Neural crest cell (in vitro differentiated cells): ENCODE measurements at regions not wholly inside any gene's neighbourhood (a gene's known extent, or its start where the extent isn't known, plus 50 kb on each side); places are given as distances from the start of the nearest gene placed in this dataset.

Experiments used
- DNase-seq: peaks from one replicate; pipeline ENCODE4 v3.0.0; 2021; ENCODE audit warnings: low read depth, mixed read lengths, low spot score
- H3K27ac Mint-ChIP-seq: one replicate; pipeline ENCODE4 v1.8.0; 2021; ENCODE audit warnings: mild to moderate bottlenecking, mixed read lengths; ENCODE audit not compliant: unreplicated experiment
- H3K27me3 Mint-ChIP-seq: 2 replicates; pipeline ENCODE4 v1.8.0; 2021; ENCODE audit warnings: low read depth, mild to moderate bottlenecking, mixed read lengths
- H3K36me3 Mint-ChIP-seq: 2 replicates; pipeline ENCODE4 v1.8.0; 2021; ENCODE audit warnings: low read depth, mild to moderate bottlenecking, mixed read lengths
- H3K4me1 Mint-ChIP-seq: 2 replicates; pipeline ENCODE4 v1.8.0; 2021; ENCODE audit warnings: mixed read lengths
- H3K4me3 Mint-ChIP-seq: one replicate; pipeline ENCODE4 v1.8.0; 2021; ENCODE audit warnings: mild to moderate bottlenecking, mixed read lengths
- H3K9me3 Mint-ChIP-seq: 2 replicates; pipeline ENCODE4 v1.8.0; 2021; ENCODE audit warnings: mixed read lengths
- TF ChIP-seq, protein P1 (sequence below): fragments of 200-600 bp; sonication (generic); conservative IDR thresholded peaks from 2 replicates; pipeline ENCODE4 v1.5.0; 2021; ENCODE audit warnings: antibody characterized with exemption, mild to moderate bottlenecking

DNA sequence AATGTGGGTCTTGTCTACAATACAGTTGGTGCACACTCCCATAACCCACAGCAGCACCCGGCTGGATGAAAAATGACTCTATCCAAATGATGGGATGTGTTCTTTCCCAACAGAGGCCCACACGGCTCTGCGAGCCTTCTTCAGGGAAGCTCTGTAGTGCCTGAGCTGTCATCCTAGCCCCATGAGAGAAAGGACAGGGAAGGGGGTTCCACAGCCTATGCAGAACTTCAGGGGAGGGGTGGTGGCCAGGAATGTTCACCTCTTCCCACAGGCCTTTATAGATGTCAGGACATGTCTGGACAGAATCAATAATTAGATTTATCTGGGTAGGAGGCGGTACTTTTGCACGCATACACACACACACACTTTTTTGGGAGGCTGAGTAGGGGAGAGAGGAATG, 109.0 kb downstream of the JCAD start:
- Mint-ChIP-seq H3K4me3 (no peak overlapping the region), H3K9me3 (no peaks in the 10 kb centered on the region), H3K4me1 (no peaks in the 10 kb centered on the region), H3K27me3 (no peaks in the 10 kb centered on the region), H3K27ac (no peak overlapping the region), H3K36me3 (no peaks in the 10 kb centered on the region)
- TF ChIP-seq, protein P1, sequence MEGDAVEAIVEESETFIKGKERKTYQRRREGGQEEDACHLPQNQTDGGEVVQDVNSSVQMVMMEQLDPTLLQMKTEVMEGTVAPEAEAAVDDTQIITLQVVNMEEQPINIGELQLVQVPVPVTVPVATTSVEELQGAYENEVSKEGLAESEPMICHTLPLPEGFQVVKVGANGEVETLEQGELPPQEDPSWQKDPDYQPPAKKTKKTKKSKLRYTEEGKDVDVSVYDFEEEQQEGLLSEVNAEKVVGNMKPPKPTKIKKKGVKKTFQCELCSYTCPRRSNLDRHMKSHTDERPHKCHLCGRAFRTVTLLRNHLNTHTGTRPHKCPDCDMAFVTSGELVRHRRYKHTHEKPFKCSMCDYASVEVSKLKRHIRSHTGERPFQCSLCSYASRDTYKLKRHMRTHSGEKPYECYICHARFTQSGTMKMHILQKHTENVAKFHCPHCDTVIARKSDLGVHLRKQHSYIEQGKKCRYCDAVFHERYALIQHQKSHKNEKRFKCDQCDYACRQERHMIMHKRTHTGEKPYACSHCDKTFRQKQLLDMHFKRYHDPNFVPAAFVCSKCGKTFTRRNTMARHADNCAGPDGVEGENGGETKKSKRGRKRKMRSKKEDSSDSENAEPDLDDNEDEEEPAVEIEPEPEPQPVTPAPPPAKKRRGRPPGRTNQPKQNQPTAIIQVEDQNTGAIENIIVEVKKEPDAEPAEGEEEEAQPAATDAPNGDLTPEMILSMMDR = no peak
- no peak for DNase-seq

DNA sequence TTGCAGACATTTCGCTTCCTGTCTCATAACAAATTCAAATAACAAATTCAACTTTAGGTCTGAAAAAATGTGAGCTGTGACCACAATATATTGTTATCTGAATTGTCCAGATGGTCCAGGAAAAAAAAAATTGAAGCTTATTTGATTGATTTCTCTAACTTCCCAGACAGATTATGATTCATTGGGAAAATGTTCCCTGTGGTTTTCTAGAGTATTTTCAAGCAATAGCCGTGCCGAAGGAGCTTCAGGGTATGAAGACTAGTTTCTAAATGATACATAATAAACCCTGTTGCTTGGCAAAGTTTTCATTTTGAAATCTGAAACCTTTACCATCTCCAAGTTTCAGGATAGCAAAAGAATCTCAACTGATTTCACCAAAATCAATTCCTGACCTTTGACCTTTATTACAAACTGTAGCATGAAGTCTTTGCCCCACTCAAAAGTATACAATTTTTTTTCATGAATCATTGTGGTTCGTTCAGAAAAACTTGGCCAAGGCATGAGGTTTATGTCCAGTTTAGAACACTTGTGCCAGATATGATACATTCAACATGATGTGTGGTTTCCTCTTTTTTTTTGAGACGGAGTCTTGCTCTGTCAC, 109.9 kb downstream of the JCAD start:
- H3K27me3 Mint-ChIP-seq = no peaks in the 10 kb centered on the region
- no peaks in the 10 kb centered on the region for H3K36me3 Mint-ChIP-seq
- peak overlapping the region; percentile 35 for H3K27ac Mint-ChIP-seq
- H3K9me3 Mint-ChIP-seq = no peaks in the 10 kb centered on the region
- DNase-seq = no peak
- H3K4me3 Mint-ChIP-seq = no peak overlapping the region
- H3K4me1 Mint-ChIP-seq = no peaks in the 10 kb centered on the region
- TF ChIP-seq, protein P1 = no peak

DNA sequence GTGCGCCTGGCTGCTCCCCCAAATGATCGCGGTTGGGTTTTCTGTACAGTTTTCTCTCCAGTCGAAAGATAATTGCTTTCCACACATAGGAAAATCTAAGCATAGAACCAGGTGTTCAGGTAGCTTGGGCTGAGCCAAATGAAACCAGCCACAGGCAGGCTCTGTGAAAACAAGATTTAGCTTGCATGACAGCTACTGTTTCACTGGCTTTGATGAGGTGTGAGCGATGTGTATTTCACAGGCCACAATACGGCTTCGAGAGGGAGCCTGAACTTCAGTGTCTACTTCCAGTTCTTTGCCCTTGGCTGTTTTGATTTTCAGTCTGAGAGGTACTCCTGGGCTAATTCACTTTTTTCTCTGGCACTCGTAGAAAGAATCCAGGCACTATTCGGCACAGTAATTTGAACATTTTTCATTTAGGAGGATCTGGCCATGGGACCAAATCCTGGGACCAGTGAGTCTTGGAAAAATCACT, 110.5 kb downstream of the JCAD start:
- no peak overlapping the region for H3K4me3 Mint-ChIP-seq
- DNase-seq = no peak
- H3K36me3 Mint-ChIP-seq = no peaks in the 10 kb centered on the region
- no peaks in the 10 kb centered on the region for H3K27me3 Mint-ChIP-seq
- H3K9me3 Mint-ChIP-seq = no peaks in the 10 kb centered on the region
- TF ChIP-seq, protein P1 = no peak
- H3K4me1 Mint-ChIP-seq = no peaks in the 10 kb centered on the region
- no peak overlapping the region for H3K27ac Mint-ChIP-seq

DNA sequence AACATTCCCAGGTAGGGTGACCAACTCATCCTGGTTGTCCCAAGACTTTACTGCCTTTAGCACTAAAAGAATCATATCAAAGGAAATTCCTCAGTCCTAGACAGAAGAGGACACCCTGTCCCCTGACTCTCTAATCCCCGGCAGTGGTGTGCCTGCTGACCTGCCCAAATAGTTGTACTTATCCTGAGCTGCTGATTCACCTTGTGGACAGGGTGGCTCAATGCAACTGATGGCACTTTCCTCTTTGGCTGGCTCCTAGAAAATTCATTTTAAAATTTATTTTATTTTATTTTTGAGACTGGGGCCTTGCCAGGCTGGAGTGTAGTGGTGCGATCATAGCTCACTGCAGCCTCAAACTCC, 111.7 kb downstream of the JCAD start:
- Mint-ChIP-seq H3K27me3 (no peaks in the 10 kb centered on the region), H3K36me3 (no peaks in the 10 kb centered on the region), H3K4me3 (no peak overlapping the region), H3K27ac (no peak overlapping the region), H3K9me3 (no peaks in the 10 kb centered on the region), H3K4me1 (no peaks in the 10 kb centered on the region)
- TF ChIP-seq, protein P1 = no peak
- DNase-seq = no peak

DNA sequence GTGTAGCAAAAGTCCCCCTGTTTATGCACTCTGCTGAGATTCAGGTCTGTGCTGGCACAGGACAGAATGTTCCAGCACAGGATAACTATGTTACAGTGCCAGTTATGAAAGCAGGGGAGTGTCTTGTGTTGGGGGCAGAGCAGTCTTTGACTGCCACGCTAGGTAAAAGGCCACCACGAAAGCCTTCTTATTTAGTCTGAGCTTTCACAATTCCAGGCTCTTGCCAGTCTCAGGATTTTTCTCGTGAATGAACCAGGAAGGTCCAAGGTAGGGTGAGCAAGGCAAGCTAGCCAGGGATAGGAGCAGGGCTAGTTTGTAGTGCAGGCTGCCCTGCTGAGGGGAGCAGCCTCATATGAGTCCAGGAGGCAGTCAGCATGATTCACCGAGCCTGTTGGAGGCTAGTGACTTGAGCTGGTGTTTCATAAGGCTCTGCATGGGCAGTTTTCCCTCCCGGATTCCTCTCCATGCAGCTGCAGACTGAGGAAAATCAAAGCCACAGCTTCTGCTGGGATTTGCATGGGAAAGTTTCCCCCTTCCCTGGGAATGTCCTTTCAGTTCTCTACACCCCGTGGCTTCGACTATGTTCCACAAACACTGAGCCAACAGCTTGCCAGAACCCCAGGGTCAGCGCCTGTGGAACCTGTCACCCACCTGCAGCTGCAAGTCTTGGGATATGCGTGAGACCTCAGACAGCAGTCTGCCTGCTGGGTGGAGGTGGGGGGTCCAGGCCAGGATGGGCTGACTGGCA, 112.3 kb downstream of the JCAD start:
- TF ChIP-seq, protein P1 = no peak
- Mint-ChIP-seq H3K4me3 (no peak overlapping the region), H3K27me3 (no peaks in the 10 kb centered on the region), H3K4me1 (no peaks in the 10 kb centered on the region), H3K36me3 (no peaks in the 10 kb centered on the region), H3K27ac (no peak overlapping the region), H3K9me3 (no peaks in the 10 kb centered on the region)
- DNase-seq = no peak
